ENCODE measurements at regions not wholly inside any gene's neighbourhood (a gene's known extent, or its start where the extent isn't known, plus 50 kb on each side); places are given as distances from the start of the nearest gene placed in this dataset.

GRCh38 chr6:82569022-82569421 lies 205.4 kb downstream of the TPBG start:
- TF ChIP-seq TCF7L2 (IDR thresholded peaks at IDR 0.05; ENCODE audit: low read depth, low read length) (no peak), CTCF (IDR thresholded peaks at IDR 0.05) (no peak), SIN3A (IDR thresholded peaks at IDR 0.05; ENCODE audit: borderline replicate concordance, insufficient read depth, low read depth, low read length) (no peak)
